KG1 (cell line): ENCODE measurements at regions not wholly inside any gene's neighbourhood (a gene's known extent, or its start where the extent isn't known, plus 50 kb on each side); places are given as distances from the start of the nearest gene placed in this dataset.

ENCODE experiments used
- DNase-seq: peaks from one replicate; lab custom pipeline; 2025; lab: John Stamatoyannopoulos, UW

DNA sequence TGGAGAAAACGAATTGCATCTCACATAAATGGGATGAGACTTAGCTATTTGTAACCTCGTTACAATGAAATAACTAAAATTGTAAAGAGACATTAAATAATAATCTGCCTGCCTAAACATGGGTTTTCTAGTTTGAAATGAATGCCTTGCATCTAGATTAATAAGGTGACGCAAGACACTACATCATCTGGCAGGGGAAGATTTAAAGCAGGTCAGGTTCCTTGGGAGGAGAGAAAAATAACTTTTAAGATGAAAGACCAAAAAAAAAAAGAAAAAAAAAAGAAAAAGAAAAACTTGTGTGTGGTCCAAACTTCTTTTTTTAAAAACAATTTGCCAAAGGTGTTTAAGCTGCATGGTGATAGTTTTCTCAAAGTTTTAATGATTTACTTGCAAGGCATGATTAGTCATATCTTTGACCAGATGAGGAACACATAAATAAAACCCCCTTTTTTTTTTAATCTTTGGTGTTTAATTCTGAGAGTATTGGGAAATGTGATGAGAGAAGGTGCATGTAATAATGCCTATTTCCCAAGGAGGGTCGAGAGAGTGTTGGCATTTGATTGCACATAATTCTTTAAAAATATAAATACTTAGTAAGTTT lies 122.9 kb upstream of the ADAMTSL1 start:
- no peak for DNase-seq

- no peak for DNase-seq
Measured at GRCh38 chr9:18352711-18353110, 121.2 kb upstream of the ADAMTSL1 start.

GRCh38 chr9:18353473-18353872 lies 120.5 kb upstream of the ADAMTSL1 start:
- no peak for DNase-seq

DNA sequence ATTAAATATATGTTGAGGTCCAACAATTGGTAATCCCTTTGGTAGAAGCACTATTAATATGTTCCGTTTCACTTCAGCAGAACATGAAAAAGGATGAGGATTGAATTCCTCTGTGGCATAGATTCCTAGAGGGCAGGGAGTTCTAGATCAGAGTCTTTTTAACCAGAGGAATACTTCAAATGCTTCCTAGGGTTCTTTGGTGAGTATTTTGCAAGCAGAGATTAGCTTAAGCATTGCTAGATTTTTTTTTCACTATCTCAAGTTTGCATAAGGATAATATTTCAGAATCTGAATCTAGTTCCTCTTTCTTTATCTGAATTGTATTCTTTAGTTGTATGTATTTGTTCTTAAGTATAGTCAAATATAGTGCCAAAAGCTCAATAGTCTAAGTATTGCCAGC lies 116.6 kb upstream of the ADAMTSL1 start:
- no peak for DNase-seq

GRCh38 chr9:18358325-18358724 lies 115.6 kb upstream of the ADAMTSL1 start:
- DNase-seq, result no peak

- no peak for DNase-seq
Measured at GRCh38 chr9:18359335-18359734, 114.6 kb upstream of the ADAMTSL1 start.

DNA sequence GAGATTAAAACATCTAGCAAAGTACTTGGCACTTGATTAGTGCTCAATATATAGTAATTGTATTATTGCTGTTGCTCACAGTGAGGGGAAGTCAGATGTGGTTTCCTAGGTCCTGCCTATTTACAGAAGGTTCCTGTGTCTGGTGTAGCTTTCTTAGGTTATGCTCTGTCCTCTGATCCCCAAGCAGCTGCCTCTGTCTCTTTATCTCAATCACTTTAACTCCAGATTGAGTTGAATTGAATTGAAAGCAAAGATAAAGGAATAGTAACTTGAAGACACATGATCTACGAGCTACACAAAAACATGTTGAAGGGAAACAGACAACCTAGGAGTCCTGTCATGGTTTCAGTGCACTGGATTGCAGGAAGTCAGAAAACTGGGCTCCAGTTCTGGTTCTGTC lies 113.9 kb upstream of the ADAMTSL1 start:
- no peak for DNase-seq

- DNase-seq, result no peak
Measured at GRCh38 chr9:18361646-18362045, 112.3 kb upstream of the ADAMTSL1 start.

DNA sequence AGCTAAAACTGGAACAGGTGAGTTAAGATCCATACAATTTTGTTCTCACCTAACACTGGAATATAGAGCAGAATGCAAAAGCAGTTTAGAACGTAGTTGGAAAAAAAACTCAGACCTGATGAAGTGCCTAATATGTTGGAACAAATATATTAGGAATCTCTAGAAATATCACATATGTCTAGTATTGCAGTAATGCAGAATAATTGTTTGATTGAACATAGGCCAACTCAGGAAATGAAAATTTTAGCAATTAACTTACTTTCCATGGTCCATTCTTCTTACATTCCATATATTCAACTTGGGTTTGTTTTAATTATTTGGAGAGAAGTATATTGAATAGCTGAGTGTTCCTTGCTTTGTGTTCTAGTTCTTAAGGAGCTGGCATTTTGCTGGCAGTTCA lies 111.8 kb upstream of the ADAMTSL1 start:
- DNase-seq, result no peak

DNA sequence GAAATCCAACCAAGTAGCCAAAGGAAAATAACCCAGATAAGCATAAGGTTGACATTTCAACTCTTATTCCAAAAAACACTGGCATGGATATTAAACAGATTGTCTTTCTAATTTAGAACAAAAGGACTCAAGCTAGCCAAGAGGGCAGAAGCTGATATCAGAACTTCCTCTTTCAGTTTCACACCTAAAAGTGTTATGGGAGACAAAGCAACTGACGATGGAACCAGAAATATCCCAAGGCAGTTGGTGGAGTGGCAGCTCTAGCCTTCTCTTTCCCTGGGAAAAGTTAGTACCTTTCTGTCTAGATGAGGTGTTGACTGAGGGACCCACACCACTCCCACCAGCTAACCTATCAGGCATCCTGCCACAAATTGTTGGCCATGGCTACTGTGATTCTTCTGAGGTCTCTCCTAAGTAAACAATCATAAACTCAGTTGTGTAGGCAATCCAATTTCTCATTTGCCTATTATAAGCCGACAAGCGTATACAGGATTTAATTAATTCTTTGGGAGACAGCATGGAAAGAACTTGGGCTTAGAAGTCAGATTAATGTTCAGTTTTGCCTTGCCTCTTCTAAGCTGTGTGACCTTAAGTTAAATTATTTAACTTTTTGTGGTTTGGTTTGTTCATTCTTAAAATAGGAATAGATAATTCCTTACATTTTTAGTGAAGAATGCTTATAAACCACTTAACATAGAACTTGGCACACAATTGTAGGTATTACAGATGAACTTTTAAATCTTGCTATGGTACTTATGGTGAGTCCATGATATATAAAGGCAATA lies 110.9 kb upstream of the ADAMTSL1 start:
- no peak for DNase-seq

DNA sequence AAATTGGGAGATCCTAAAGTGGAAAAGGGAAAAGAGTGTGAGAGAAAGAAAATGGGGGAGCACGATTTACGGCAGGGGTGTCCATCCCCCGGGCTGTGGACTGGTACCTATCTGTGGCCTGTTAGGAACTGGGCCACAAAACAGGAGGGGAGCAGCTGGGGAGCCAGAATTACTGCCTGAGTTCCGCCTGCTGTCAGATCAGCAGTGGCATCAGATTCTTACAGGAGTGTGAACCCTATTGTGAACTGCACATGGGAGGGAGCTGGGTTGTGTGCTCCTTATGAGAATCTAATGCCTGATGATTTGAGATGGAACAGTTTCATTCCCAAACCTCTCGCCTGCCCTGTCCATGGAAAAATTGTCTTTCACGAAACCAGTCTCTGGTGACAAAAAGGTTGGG lies 108.3 kb upstream of the ADAMTSL1 start:
- no peak for DNase-seq

- no peak for DNase-seq
Measured at GRCh38 chr9:18366184-18366583, 107.8 kb upstream of the ADAMTSL1 start.

DNA sequence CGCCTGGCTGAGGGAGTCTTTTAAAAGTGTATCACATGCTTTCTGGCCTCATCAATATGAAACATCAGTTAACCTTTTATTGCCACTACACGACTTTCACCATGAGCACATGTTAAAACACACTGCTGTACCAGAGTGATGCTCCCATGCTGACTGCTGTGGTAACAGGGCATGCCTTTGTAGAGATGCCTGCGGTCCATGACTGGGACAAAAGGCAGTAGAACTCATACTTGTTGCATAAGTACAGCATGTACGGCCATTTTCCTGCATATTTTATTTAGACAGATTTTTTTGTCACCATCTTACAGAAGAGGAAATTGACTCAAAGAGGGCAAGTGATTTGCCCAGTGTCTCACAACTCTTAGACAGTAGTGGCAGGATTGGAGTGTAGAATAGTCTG lies 105.7 kb upstream of the ADAMTSL1 start:
- no peak for DNase-seq

- DNase-seq, result no peak
Measured at GRCh38 chr9:18371141-18371540, 102.8 kb upstream of the ADAMTSL1 start.

- DNase-seq, result no peak
Measured at GRCh38 chr9:18371621-18372020, 102.3 kb upstream of the ADAMTSL1 start.

- no peak for DNase-seq
Measured at GRCh38 chr9:18379073-18379811, 94.7 kb upstream of the ADAMTSL1 start.

DNA sequence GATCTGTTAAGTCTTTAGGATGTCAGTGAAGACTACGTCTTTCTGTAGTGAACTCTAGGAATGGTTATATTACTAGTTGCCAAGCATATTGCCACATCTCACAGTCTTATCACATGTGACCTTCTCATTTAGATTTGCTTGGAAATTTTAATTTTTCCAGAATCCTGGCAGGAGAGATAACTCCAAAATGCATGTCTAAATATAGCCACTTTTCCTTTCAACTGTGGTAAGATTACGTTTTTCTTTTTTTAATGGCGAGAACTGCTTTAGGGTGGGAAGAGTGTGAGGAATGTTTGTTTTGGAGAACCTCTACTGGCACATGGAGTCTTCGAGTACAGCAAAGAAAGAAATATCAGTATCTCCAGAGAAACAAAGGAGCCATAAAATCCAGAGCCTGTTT lies 91.7 kb upstream of the ADAMTSL1 start:
- no peak for DNase-seq

- no peak for DNase-seq
Measured at GRCh38 chr9:18384066-18384465, 89.9 kb upstream of the ADAMTSL1 start.

DNA sequence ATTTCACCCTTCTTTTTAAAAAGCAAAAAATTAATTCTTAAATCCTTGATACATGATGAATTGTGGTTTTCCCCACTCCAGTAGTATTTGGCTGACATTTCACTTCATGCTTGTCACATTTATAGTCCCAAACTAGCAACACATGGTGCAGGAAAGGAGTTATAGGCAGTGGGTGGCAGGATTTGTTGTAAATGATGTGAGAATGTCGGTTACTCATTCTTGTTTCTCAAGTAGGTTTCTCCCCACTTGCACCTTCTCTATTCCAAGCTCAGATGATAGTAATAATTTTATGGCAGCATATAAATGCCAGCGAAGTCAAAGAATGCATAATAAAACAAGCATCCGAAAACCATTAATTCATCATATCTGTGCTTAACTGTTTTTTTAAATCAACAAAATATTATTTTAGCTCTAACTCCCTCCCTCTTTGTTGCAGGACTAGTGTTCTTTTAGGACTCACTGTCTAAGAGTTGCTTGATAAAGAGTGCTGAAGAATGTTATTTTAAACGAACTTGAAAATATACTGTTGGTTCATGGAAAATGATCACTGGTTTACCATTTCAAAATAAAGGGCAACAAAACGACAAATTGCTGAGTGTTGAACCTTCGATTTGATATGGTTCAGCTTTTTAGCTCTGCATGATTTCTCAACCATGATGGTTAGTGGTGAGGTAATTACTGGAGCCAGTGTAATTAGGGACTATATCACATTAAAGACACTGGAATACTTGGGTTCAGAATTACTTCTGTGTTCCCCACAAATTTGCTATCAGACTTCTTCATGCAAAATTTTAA lies 88.1 kb upstream of the ADAMTSL1 start:
- no peak for DNase-seq

- no peak for DNase-seq
Measured at GRCh38 chr9:18390393-18390792, 83.6 kb upstream of the ADAMTSL1 start.

DNA sequence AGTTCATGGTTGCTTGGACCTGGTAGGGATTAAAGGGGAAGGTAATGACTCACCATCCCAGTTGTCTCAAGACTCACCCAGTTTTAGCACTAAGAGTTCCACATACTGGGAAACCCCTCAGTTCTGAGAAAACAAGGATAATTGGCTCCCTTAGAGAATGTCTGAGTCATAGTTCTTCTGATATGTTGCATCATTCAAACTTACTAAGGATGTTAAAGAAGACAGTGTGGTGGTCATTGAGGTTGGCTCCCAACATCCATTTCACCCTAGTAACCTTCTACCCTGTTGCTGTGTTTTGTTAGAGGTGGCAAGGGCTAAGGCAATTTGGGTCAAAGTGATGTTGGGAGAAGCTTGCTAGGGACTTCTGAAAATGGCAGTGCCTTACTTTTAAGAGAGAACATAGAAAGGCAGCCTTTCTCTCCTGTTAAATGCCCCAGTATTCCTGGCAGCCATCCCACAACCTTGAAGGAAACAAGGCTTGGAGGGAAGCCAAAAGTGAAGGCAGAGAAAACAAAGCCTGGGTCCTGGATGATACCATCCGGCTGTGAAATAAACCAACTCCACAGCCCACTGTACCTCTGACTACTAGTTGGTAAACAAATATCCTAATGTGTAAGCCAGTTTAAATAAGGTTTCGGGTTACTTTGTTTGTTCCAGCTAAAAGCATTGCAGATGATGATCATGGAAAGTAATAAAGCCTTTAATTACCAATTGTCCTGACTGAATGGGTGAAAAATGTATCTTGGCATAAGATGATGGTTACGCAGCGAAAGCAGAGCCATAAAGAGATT lies 80.4 kb upstream of the ADAMTSL1 start:
- no peak for DNase-seq
